ENCODE measurements at regions not wholly inside any gene's neighbourhood (a gene's known extent, or its start where the extent isn't known, plus 50 kb on each side); places are given as distances from the start of the nearest gene placed in this dataset.

DNA sequence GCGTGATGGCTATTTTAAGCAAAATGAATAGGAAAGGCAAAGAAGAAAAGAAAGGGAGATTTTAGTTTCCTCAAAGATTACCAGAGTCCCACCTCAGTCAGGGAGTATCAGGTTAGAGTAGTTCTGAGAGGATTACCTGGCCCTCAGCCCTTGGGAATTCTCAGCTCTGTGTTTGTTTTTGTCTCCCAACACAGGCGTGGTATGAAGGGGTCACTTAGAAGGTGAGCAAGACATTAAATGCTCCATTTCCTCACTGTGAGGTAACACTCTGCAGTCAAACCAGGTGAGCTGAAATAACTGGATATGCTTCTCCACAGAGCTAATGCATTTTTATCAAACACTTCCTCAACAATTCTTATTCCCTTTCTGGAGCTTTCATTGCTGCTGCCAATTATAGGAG lies 232.2 kb downstream of the IKZF2 start:
- no peaks in the 10 kb centered on the region for H3K36me3 ChIP-seq (ENCODE audit: insufficient read depth, low read length)
- no peak overlapping the region for H3K4me2 ChIP-seq (ENCODE audit: low read depth, low read length, poor library complexity, severe bottlenecking)
- H3K79me2 ChIP-seq (ENCODE audit: insufficient read depth, low read length) = no peaks in the 10 kb centered on the region
- no peak overlapping the region for H2AFZ ChIP-seq (ENCODE audit: low read length)
- no peaks in the 10 kb centered on the region for H4K20me1 ChIP-seq (ENCODE audit: insufficient read depth, low read length, poor library complexity, severe bottlenecking)
- no peaks in the 10 kb centered on the region for H3F3A ChIP-seq (ENCODE audit: low read depth)
- no peak overlapping the region for H3K4me3 ChIP-seq (ENCODE audit: low read length, poor library complexity, severe bottlenecking)
- no peaks in the 10 kb centered on the region for H3K9me3 ChIP-seq (ENCODE audit: insufficient read depth, low read depth, low read length)
- no peaks in the 10 kb centered on the region for H3K9me2 ChIP-seq (replicated peaks; ENCODE audit: low read depth, low read length)
- H3K4me1 ChIP-seq (ENCODE audit: insufficient read depth, low read length, poor library complexity, severe bottlenecking) = peaks cover 17% of the 10 kb centered on the region
- no peaks in the 10 kb centered on the region for H3K27me3 ChIP-seq (ENCODE audit: insufficient read depth, low read length, poor library complexity, severe bottlenecking)
- no peak overlapping the region for H3K9ac ChIP-seq (ENCODE audit: low read depth, low read length, poor library complexity, severe bottlenecking)
- TF ChIP-seq EZH2phosphoT487 (IDR thresholded peaks at IDR 0.05; ENCODE audit: borderline replicate concordance) = no peak
- TF ChIP-seq CTCF (conservative IDR thresholded peaks at IDR 0.05; ENCODE audit: low read length) = no peak

GRCh38 chr2:212918336-212918735 lies 233.1 kb downstream of the IKZF2 start:
- Histone ChIP-seq H2AFZ (ENCODE audit: low read length) (no peak overlapping the region), H3K4me3 (ENCODE audit: low read length, poor library complexity, severe bottlenecking) (no peak overlapping the region), H3K9me2 (replicated peaks; ENCODE audit: low read depth, low read length) (no peaks in the 10 kb centered on the region), H3F3A (ENCODE audit: low read depth) (no peaks in the 10 kb centered on the region), H3K36me3 (ENCODE audit: insufficient read depth, low read length) (no peaks in the 10 kb centered on the region), H3K27me3 (ENCODE audit: insufficient read depth, low read length, poor library complexity, severe bottlenecking) (no peaks in the 10 kb centered on the region), H3K79me2 (ENCODE audit: insufficient read depth, low read length) (no peaks in the 10 kb centered on the region), H4K20me1 (ENCODE audit: insufficient read depth, low read length, poor library complexity, severe bottlenecking) (no peaks in the 10 kb centered on the region), H3K4me2 (ENCODE audit: low read depth, low read length, poor library complexity, severe bottlenecking) (no peak overlapping the region), H3K9me3 (ENCODE audit: insufficient read depth, low read depth, low read length) (no peaks in the 10 kb centered on the region), H3K9ac (ENCODE audit: low read depth, low read length, poor library complexity, severe bottlenecking) (no peak overlapping the region), H3K4me1 (ENCODE audit: insufficient read depth, low read length, poor library complexity, severe bottlenecking) (peaks cover 18% of the 10 kb centered on the region)
- no peak for TF ChIP-seq EZH2phosphoT487 (IDR thresholded peaks at IDR 0.05; ENCODE audit: borderline replicate concordance)

DNA sequence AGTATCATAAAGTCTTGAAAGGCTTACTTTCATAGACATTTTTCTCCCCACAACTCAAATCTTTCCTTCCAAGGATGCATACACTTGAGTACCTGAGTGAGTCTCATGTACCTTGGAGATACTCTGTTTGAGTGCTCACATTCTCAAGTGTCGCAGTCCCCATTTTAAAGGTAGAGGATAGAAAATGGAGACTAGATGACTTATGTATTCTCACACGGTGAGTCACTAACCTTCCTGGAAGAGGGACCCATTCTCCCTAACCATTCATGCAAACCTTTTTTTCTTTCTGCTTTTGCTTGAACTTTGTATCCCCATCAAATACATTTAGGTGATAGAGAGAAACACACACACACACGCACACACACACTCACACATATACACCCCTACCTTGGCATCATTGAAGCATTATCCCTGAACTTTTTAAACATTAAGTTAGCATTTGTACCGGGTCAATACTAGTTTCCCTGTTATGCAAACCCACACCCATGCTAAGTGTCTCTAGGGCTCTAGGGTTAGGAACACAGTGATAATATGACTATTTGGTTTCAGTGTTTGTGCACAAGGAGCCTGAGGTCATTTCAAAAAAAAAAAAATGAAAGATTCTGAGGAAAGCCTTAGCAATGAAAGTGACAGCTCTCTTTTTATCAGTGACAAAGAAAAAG lies 236.2 kb downstream of the IKZF2 start:
- Histone ChIP-seq H3K9ac (ENCODE audit: low read depth, low read length, poor library complexity, severe bottlenecking) (no peak overlapping the region), H3K4me2 (ENCODE audit: low read depth, low read length, poor library complexity, severe bottlenecking) (no peak overlapping the region), H3F3A (ENCODE audit: low read depth) (no peaks in the 10 kb centered on the region), H2AFZ (ENCODE audit: low read length) (no peak overlapping the region), H3K4me3 (ENCODE audit: low read length, poor library complexity, severe bottlenecking) (no peak overlapping the region), H3K36me3 (ENCODE audit: insufficient read depth, low read length) (no peaks in the 10 kb centered on the region), H4K20me1 (ENCODE audit: insufficient read depth, low read length, poor library complexity, severe bottlenecking) (no peaks in the 10 kb centered on the region), H3K9me3 (ENCODE audit: insufficient read depth, low read depth, low read length) (no peaks in the 10 kb centered on the region), H3K4me1 (ENCODE audit: insufficient read depth, low read length, poor library complexity, severe bottlenecking) (peaks cover 18% of the 10 kb centered on the region), H3K79me2 (ENCODE audit: insufficient read depth, low read length) (no peaks in the 10 kb centered on the region), H3K27me3 (ENCODE audit: insufficient read depth, low read length, poor library complexity, severe bottlenecking) (no peaks in the 10 kb centered on the region), H3K9me2 (replicated peaks; ENCODE audit: low read depth, low read length) (no peaks in the 10 kb centered on the region)
- TF ChIP-seq CTCF (conservative IDR thresholded peaks at IDR 0.05; ENCODE audit: low read length) (no peak), EZH2phosphoT487 (IDR thresholded peaks at IDR 0.05; ENCODE audit: borderline replicate concordance) (no peak)

GRCh38 chr2:212914392-212914791 lies 237.0 kb downstream of the IKZF2 start:
- Histone ChIP-seq H3F3A (ENCODE audit: low read depth) (no peaks in the 10 kb centered on the region), H3K9me3 (ENCODE audit: insufficient read depth, low read depth, low read length) (no peaks in the 10 kb centered on the region)

More at GRCh38 chr2:212914392-212914791, 237.0 kb downstream of the IKZF2 start:
- no peak overlapping the region for H2AFZ ChIP-seq (ENCODE audit: low read length)
- no peak overlapping the region for H3K4me3 ChIP-seq (ENCODE audit: low read length, poor library complexity, severe bottlenecking)
- TF ChIP-seq CTCF (conservative IDR thresholded peaks at IDR 0.05; ENCODE audit: low read length) = no peak
- no peak for TF ChIP-seq EZH2phosphoT487 (IDR thresholded peaks at IDR 0.05; ENCODE audit: borderline replicate concordance)
- H3K36me3 ChIP-seq (ENCODE audit: insufficient read depth, low read length) = no peaks in the 10 kb centered on the region
- H3K79me2 ChIP-seq (ENCODE audit: insufficient read depth, low read length) = no peaks in the 10 kb centered on the region
- no peaks in the 10 kb centered on the region for H3K27me3 ChIP-seq (ENCODE audit: insufficient read depth, low read length, poor library complexity, severe bottlenecking)
- no peak overlapping the region for H3K4me2 ChIP-seq (ENCODE audit: low read depth, low read length, poor library complexity, severe bottlenecking)
- H3K4me1 ChIP-seq (ENCODE audit: insufficient read depth, low read length, poor library complexity, severe bottlenecking) = peaks cover 18% of the 10 kb centered on the region
- no peaks in the 10 kb centered on the region for H3K9me2 ChIP-seq (replicated peaks; ENCODE audit: low read depth, low read length)
- H3K9ac ChIP-seq (ENCODE audit: low read depth, low read length, poor library complexity, severe bottlenecking) = no peak overlapping the region
- no peaks in the 10 kb centered on the region for H4K20me1 ChIP-seq (ENCODE audit: insufficient read depth, low read length, poor library complexity, severe bottlenecking)
